Osteoblast (primary cell): ENCODE measurements at regions not wholly inside any gene's neighbourhood (a gene's known extent, or its start where the extent isn't known, plus 50 kb on each side); places are given as distances from the start of the nearest gene placed in this dataset.

Experiments used
- DNase-seq: peaks from one replicate; pipeline ENCODE4 v3.0.0; 2011; ENCODE audit warnings: low spot score, mixed read lengths; ENCODE audit not compliant: insufficient read length; ENCODE audit errors: missing footprints
- H2AFZ ChIP-seq: 2 replicates; pipeline ENCODE4 v1.6.0; 2011; ENCODE audit warnings: mild to moderate bottlenecking, low read length
- H3K27ac ChIP-seq: 2 replicates; pipeline ENCODE4 v1.5.1; 2011; ENCODE audit warnings: mild to moderate bottlenecking, low read depth, low read length, moderate library complexity
- H3K27me3 ChIP-seq: 2 replicates; pipeline ENCODE4 v1.6.0; 2012; ENCODE audit warnings: mild to moderate bottlenecking, control low read depth, inconsistent platforms, low read length, moderate library complexity; ENCODE audit not compliant: insufficient read depth
- H3K36me3 ChIP-seq: 2 replicates; pipeline ENCODE4 v1.5.1; 2011; ENCODE audit warnings: mild to moderate bottlenecking, low read length, control low read depth, moderate library complexity; ENCODE audit not compliant: insufficient read depth
- H3K4me1 ChIP-seq: 2 replicates; pipeline ENCODE4 v1.5.1; 2011; ENCODE audit warnings: mild to moderate bottlenecking, low read length, control low read depth, moderate library complexity; ENCODE audit not compliant: insufficient read depth
- H3K4me2 ChIP-seq: 2 replicates; pipeline ENCODE4 v1.6.0; 2011; ENCODE audit warnings: mild to moderate bottlenecking, low read length; ENCODE audit not compliant: insufficient read depth
- H3K4me3 ChIP-seq: fragments of 200-600 bp; sonication (generic); 3 replicates; pipeline ENCODE4 v1.5.1; 2012; ENCODE audit warnings: mild to moderate bottlenecking, low read length, inconsistent platforms; ENCODE audit not compliant: insufficient read depth
- H3K79me2 ChIP-seq: 2 replicates; pipeline ENCODE4 v1.6.0; 2012; ENCODE audit warnings: mild to moderate bottlenecking, low read length, control low read depth, inconsistent platforms; ENCODE audit not compliant: insufficient read depth
- H3K9me3 ChIP-seq: 2 replicates; pipeline ENCODE4 v1.5.1; 2011; ENCODE audit warnings: low read depth, low read length, control low read depth
- H4K20me1 ChIP-seq: 2 replicates; pipeline ENCODE4 v1.6.0; 2012; ENCODE audit warnings: mild to moderate bottlenecking, low read length, control low read depth; ENCODE audit not compliant: insufficient read depth
- TF ChIP-seq, protein P1 (sequence below): IDR thresholded peaks from 2 replicates; pipeline ENCODE4 v1.5.1; 2011; ENCODE audit warnings: mild to moderate bottlenecking, low read depth, low read length, moderate library complexity; ENCODE audit errors: extremely low read depth

DNA sequence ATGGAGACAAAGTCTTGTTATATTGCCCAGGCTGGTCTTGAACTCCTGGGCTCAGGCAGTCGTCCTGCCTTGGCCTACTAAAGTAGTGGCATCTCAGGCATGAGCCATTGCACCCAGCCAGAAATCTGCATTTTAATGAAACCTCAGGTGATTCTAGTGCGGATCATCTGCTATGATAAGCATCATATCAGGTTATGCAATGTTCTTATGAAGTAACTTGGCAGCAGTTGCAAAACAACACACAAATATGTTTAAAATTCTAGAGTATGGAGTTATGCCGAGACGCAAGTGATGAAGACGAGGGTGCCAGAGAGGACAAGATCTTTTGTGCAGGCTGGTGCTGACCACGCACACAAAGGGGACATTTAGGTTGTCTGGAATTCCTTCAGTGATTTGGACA, 153.2 kb upstream of the MEF2C start:
- no peaks in the 10 kb centered on the region for H3K27me3 ChIP-seq
- H2AFZ ChIP-seq, result no peak overlapping the region
- no peaks in the 10 kb centered on the region for H3K9me3 ChIP-seq
- H3K27ac ChIP-seq, result no peak overlapping the region
- no peaks in the 10 kb centered on the region for H3K4me1 ChIP-seq
- H3K79me2 ChIP-seq, result no peaks in the 10 kb centered on the region
- H3K4me2 ChIP-seq, result no peak overlapping the region
- no peak overlapping the region for H3K4me3 ChIP-seq
- TF ChIP-seq, protein P1, sequence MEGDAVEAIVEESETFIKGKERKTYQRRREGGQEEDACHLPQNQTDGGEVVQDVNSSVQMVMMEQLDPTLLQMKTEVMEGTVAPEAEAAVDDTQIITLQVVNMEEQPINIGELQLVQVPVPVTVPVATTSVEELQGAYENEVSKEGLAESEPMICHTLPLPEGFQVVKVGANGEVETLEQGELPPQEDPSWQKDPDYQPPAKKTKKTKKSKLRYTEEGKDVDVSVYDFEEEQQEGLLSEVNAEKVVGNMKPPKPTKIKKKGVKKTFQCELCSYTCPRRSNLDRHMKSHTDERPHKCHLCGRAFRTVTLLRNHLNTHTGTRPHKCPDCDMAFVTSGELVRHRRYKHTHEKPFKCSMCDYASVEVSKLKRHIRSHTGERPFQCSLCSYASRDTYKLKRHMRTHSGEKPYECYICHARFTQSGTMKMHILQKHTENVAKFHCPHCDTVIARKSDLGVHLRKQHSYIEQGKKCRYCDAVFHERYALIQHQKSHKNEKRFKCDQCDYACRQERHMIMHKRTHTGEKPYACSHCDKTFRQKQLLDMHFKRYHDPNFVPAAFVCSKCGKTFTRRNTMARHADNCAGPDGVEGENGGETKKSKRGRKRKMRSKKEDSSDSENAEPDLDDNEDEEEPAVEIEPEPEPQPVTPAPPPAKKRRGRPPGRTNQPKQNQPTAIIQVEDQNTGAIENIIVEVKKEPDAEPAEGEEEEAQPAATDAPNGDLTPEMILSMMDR, result no peak
- no peak for DNase-seq
- H3K36me3 ChIP-seq, result no peaks in the 10 kb centered on the region
- no peaks in the 10 kb centered on the region for H4K20me1 ChIP-seq

DNA sequence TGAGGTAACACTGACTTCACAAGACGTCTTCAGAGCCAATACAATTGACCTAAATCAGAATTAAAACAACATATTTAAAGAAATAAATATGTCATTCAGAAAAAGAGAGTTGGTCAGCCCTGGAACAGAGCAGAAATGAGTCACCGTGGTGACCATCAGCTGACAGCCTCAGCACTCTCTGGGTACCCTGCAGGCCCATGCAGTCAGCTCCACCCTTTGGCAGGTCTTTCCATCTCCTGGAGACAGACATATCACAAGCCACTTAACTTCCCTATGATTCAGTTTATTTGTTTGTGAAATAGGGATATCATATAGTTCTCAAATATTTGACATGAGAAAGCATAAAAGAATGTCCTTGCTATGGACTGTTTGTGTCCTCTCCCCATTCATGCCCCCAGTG, 151.6 kb upstream of the MEF2C start:
- TF ChIP-seq, protein P1, result no peak
- H4K20me1 ChIP-seq, result no peaks in the 10 kb centered on the region
- no peak overlapping the region for H2AFZ ChIP-seq
- H3K9me3 ChIP-seq, result no peaks in the 10 kb centered on the region
- no peaks in the 10 kb centered on the region for H3K36me3 ChIP-seq
- H3K4me3 ChIP-seq, result no peak overlapping the region
- no peaks in the 10 kb centered on the region for H3K79me2 ChIP-seq
- no peak overlapping the region for H3K27ac ChIP-seq
- DNase-seq, result peak; percentile 52
- no peaks in the 10 kb centered on the region for H3K27me3 ChIP-seq
- no peak overlapping the region for H3K4me2 ChIP-seq
- no peaks in the 10 kb centered on the region for H3K4me1 ChIP-seq

- no peak overlapping the region for H3K4me3 ChIP-seq
- DNase-seq, result no peak
- H2AFZ ChIP-seq, result no peak overlapping the region
- H3K9me3 ChIP-seq, result no peaks in the 10 kb centered on the region
- TF ChIP-seq, protein P1, result no peak
- H3K4me1 ChIP-seq, result no peaks in the 10 kb centered on the region
- H3K27ac ChIP-seq, result no peak overlapping the region
- H3K27me3 ChIP-seq, result no peaks in the 10 kb centered on the region
- H3K4me2 ChIP-seq, result no peak overlapping the region
- H3K36me3 ChIP-seq, result no peaks in the 10 kb centered on the region
- H3K79me2 ChIP-seq, result no peaks in the 10 kb centered on the region
- H4K20me1 ChIP-seq, result no peaks in the 10 kb centered on the region
These were observed 147.8 kb upstream of the MEF2C start for GRCh38 chr5:89030798-89031197.

GRCh38 chr5:89028595-89029285, 145.8 kb upstream of the MEF2C start:
- Histone ChIP-seq H3K79me2 (no peaks in the 10 kb centered on the region), H2AFZ (no peak overlapping the region), H3K4me3 (no peak overlapping the region), H3K4me1 (no peaks in the 10 kb centered on the region), H3K9me3 (no peaks in the 10 kb centered on the region), H3K4me2 (no peak overlapping the region), H4K20me1 (no peaks in the 10 kb centered on the region), H3K27ac (no peak overlapping the region), H3K27me3 (no peaks in the 10 kb centered on the region), H3K36me3 (no peaks in the 10 kb centered on the region)
- no peak for DNase-seq
- TF ChIP-seq, protein P1, result no peak
